Fibroblast of the aortic adventitia (primary cell): ENCODE measurements at regions not wholly inside any gene's neighbourhood (a gene's known extent, or its start where the extent isn't known, plus 50 kb on each side); places are given as distances from the start of the nearest gene placed in this dataset.
"Not testable (repeated sequence)": the region's sequence is repeated elsewhere in the genome, so short reads cannot be mapped to it uniquely, and the experiment has no call there.

Experiments
- DNase-seq: peaks from one replicate; pipeline ENCODE4 v3.0.0-alpha.2; 2010; ENCODE audit warnings: low read depth
- H3K4me3 ChIP-seq: 2 replicates; pipeline ENCODE4 v1.5.1; 2011; ENCODE audit warnings: low read depth, mild to moderate bottlenecking, control low read depth, low read length, moderate library complexity
- TF ChIP-seq, protein P1 (sequence below): IDR thresholded peaks from 2 replicates; pipeline ENCODE4 v1.5.1; 2011; ENCODE audit warnings: mild to moderate bottlenecking, low read length, control low read depth, inconsistent platforms; ENCODE audit not compliant: insufficient read depth

DNA sequence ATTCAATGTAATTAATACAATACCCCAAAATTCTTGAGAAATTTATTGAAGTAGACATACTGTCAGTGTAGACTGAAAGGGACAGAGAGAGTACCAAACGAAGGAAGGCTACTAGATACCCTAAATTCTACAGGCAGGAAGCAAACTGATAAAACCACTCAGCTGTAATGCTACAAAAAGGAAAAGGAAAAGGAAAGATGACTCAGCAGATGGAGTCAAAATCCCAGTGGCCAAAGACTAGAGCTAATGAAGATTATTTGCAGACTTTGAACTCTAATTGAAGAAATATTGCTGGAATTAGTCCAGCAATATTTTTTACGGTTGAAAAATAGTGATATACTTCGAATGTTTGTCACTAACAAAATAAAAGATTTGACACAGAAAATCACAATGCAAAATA is 671.9 kb downstream of the BRINP3 start:
- H3K4me3 ChIP-seq: no peak overlapping the region
- TF ChIP-seq, protein P1, sequence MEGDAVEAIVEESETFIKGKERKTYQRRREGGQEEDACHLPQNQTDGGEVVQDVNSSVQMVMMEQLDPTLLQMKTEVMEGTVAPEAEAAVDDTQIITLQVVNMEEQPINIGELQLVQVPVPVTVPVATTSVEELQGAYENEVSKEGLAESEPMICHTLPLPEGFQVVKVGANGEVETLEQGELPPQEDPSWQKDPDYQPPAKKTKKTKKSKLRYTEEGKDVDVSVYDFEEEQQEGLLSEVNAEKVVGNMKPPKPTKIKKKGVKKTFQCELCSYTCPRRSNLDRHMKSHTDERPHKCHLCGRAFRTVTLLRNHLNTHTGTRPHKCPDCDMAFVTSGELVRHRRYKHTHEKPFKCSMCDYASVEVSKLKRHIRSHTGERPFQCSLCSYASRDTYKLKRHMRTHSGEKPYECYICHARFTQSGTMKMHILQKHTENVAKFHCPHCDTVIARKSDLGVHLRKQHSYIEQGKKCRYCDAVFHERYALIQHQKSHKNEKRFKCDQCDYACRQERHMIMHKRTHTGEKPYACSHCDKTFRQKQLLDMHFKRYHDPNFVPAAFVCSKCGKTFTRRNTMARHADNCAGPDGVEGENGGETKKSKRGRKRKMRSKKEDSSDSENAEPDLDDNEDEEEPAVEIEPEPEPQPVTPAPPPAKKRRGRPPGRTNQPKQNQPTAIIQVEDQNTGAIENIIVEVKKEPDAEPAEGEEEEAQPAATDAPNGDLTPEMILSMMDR: no peak
- no peak for DNase-seq

DNA sequence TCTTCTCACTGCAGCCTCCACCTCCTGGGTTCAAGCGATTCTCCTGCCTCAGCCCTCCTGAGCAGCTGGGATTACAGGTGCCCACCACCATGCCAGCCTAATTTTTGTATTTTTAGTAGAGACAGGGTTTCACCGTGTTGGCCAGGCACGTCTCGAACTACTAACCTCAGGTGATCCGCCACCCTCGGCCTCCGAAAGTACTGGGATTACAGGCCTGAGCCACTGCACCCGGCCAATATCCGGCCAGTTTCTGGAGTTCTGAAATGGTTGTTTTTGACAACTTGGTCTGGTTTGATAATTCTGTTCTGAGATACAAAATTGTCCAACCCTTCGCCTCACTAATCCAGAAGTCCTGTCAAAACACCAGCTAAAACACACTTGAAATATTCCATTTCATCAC is 667.0 kb downstream of the BRINP3 start:
- not testable (repeated sequence) for H3K4me3 ChIP-seq, DNase-seq

DNA sequence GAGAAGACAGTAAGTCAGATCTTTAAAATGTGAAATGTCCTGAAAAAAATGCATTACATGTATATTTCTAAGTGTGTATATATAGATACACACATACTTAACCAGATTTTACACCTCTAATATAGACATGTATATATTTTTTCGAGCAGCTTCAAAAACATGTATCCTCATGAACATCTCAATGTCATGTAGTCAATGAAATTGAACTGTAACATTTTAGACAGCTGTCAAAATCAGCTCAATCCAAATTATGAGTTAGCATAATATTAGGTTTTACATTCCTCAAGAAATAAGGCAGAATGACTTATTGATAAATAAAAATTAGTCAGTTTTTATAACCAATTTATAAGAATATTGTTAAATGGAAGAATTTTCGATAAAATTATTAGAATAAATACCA is 665.7 kb downstream of the BRINP3 start:
- TF ChIP-seq, protein P1: no peak
- no peak overlapping the region for H3K4me3 ChIP-seq
- no peak for DNase-seq

DNA sequence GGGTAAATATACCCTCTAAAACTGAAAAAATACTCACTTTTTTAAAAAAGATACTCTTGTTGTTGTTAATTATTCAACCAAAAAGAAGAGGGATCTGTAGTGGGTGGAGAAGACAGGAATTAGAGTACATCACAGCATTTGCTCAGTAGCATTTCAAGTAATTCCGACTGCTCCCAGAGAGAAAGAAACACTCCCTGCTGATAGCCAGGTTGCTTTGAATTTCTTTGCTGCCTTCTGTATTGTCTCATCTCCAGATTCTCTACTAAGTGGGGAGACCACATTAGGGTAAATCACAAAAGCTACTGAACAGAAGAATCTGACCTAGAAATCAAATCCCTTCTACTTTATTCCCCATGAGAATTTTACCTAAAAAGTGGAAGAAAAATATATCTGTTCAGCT is 661.1 kb downstream of the BRINP3 start:
- DNase-seq: no peak
- TF ChIP-seq, protein P1: no peak
- H3K4me3 ChIP-seq: no peak overlapping the region

DNA sequence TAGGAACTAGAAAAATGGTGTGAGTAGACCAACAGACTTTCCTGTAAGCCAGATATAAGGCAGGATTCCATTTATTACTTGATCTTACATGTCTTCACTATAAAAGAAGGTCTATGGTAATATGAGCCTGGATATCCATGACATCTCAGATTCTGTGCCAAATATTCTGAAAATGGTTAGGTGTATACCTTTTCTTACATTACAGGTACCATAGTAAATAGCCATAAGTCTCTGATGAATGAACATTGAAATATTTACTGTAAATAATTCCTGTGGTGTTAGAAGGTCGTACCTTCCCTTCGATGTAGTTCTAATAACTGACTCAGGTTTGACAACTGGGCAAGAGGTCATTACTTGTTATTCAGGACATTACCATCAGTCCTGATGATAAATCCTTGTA is 657.9 kb downstream of the BRINP3 start:
- no peak overlapping the region for H3K4me3 ChIP-seq
- TF ChIP-seq, protein P1: no peak
- no peak for DNase-seq

DNA sequence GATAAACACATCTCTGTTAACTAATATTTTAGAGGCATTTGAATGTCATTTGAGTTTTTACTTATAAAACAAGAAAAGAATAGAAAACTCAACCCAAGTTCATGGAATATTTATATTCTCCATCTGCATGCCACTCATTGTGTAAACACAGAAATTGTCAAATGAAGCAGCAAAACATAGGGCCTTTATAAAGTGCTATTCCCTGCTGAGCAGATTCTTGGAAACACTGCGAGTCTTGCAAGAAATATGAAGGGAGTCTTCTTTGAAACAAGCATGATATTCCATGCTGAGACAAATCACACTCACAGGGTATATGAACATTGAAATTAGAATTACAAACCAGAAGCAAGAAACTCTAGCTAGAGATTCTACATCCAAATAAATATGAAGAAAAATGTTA is 655.8 kb downstream of the BRINP3 start:
- H3K4me3 ChIP-seq: no peak overlapping the region
- DNase-seq: no peak
- TF ChIP-seq, protein P1: no peak

DNA sequence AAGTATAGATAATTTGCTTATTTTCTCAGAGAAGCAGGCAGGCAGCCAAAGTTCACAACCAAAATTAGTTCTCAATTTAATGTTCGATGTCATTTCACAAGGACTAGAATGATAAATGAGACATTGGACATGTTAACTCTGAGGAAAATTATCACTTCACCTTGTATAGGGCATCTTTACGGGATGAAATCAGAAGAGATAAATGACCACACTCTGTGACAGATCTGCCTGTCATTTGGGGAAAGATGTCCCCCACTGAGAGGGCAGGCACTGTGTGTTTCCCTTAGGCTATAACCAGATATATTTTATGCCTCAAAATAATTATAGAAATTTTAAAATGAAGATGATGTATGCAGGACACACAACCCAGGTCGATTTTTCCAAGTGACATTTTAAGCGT is 642.9 kb downstream of the BRINP3 start:
- no peak for DNase-seq
- TF ChIP-seq, protein P1: no peak
- no peak overlapping the region for H3K4me3 ChIP-seq

DNA sequence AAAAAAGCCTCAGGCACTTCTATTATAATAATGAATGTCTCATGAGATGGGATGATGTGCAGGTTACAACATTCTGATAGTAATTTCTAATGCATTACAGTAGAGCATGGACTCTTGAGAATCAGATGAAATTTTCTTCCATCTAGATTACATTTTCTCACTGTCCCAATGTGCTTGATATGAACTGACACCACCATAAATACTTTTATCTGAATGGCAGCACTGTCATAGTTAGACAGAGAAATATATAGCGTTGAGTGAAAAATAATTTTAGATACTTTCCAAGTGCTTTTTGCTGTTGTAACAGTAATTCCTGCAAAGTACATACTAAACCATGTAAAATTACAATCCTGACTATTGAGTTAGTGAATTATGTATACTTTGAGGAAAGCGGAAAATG is 630.1 kb downstream of the BRINP3 start:
- TF ChIP-seq, protein P1: no peak
- no peak for DNase-seq
- H3K4me3 ChIP-seq: no peak overlapping the region
